ENCODE measurements at regions not wholly inside any gene's neighbourhood (a gene's known extent, or its start where the extent isn't known, plus 50 kb on each side); places are given as distances from the start of the nearest gene placed in this dataset.

DNA sequence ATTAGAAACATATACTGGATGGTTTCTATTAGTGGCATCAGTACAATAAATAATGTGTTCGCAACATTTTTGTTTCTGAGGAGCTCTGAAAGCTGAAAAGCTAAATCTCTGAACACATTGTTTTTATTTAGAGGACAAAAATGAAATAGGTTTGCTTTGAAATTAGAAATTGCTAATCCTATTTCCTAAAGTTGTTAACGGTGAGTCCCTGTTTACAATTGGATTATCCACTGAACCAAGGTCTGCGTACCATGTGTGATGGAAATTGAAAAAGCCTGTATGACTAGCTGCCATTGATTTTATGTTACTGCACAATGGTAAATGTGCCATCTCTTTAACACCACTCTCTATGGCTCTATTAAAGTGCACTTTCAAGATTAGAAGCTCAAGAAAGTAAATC lies 297.7 kb upstream of the NUDT12 start:
- TF ChIP-seq, protein P1, sequence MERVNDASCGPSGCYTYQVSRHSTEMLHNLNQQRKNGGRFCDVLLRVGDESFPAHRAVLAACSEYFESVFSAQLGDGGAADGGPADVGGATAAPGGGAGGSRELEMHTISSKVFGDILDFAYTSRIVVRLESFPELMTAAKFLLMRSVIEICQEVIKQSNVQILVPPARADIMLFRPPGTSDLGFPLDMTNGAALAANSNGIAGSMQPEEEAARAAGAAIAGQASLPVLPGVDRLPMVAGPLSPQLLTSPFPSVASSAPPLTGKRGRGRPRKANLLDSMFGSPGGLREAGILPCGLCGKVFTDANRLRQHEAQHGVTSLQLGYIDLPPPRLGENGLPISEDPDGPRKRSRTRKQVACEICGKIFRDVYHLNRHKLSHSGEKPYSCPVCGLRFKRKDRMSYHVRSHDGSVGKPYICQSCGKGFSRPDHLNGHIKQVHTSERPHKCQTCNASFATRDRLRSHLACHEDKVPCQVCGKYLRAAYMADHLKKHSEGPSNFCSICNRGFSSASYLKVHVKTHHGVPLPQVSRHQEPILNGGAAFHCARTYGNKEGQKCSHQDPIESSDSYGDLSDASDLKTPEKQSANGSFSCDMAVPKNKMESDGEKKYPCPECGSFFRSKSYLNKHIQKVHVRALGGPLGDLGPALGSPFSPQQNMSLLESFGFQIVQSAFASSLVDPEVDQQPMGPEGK (CRISPR knock-in tag; IDR thresholded peaks at IDR 0.05; ENCODE audit: borderline replicate concordance), result no peak
- no peak for TF ChIP-seq CSDC2 (CRISPR knock-in tag; IDR thresholded peaks at IDR 0.05)
- no peak for TF ChIP-seq BACH2 (CRISPR knock-in tag; IDR thresholded peaks at IDR 0.05; ENCODE audit: borderline replicate concordance)
- no peak for TF ChIP-seq GLIS3 (CRISPR knock-in tag; IDR thresholded peaks at IDR 0.05)
- no peak for TF ChIP-seq ZC3H10 (CRISPR knock-in tag; IDR thresholded peaks at IDR 0.05)
- no peak for TF ChIP-seq TOX (CRISPR knock-in tag; IDR thresholded peaks at IDR 0.05; ENCODE audit: borderline replicate concordance)
- TF ChIP-seq ESRRG (CRISPR knock-in tag; IDR thresholded peaks at IDR 0.05), result no peak
- no peak for TF ChIP-seq PPARA (CRISPR knock-in tag; IDR thresholded peaks at IDR 0.05; ENCODE audit: borderline replicate concordance)
- TF ChIP-seq ZNF70 (CRISPR knock-in tag; IDR thresholded peaks at IDR 0.05), result no peak
- TF ChIP-seq ZFP3 (CRISPR knock-in tag; IDR thresholded peaks at IDR 0.05), result no peak
- TF ChIP-seq RARB (CRISPR knock-in tag; IDR thresholded peaks at IDR 0.05), result no peak
- no peak for TF ChIP-seq SNAI2 (CRISPR knock-in tag; IDR thresholded peaks at IDR 0.05)
- no peak for TF ChIP-seq ARNTL (CRISPR knock-in tag; IDR thresholded peaks at IDR 0.05; ENCODE audit: borderline replicate concordance, low read depth)
- no peak for TF ChIP-seq OSR1 (CRISPR knock-in tag; IDR thresholded peaks at IDR 0.05)
